ENCODE measurements at regions not wholly inside any gene's neighbourhood (a gene's known extent, or its start where the extent isn't known, plus 50 kb on each side); places are given as distances from the start of the nearest gene placed in this dataset.

- H3K4me1 ChIP-seq (ENCODE audit: control insufficient read depth in 4 of 4, insufficient read depth in 4 of 4, low read length in 3 of 4): no peaks in the 10 kb centered on the region
- H3K9ac ChIP-seq (ENCODE audit: low read depth in 1 of 2, low read length in 2 of 2): no peak overlapping the region
- WGBS: 87% methylated on average over 2 of the region's 2 CpGs
- no peaks in the 10 kb centered on the region for H3K36me3 ChIP-seq (ENCODE audit: control insufficient read depth in 4 of 4, insufficient read depth in 3 of 4, low read depth in 1 of 4, low read length in 3 of 4)
- no peak overlapping the region for H3K27ac ChIP-seq (ENCODE audit: low read depth in 1 of 2, low read length in 2 of 2)
- H3K9me3 ChIP-seq (ENCODE audit: control insufficient read depth in 4 of 4, low read length in 3 of 4): peaks cover 0 to 11% (median 6%) of the 10 kb centered on the region in 4 donors
- H3K4me3 ChIP-seq (ENCODE audit: low read depth in 1 of 3, low read length in 3 of 3): no peak overlapping the region
- DNase-seq (ENCODE audit: low spot score): no peak
- H3K27me3 ChIP-seq (ENCODE audit: control insufficient read depth in 4 of 4, insufficient read depth in 4 of 4, low read length in 3 of 4): no peaks in the 10 kb centered on the region
- TF ChIP-seq RAD21 (IDR thresholded peaks at IDR 0.05): no peak
- TF ChIP-seq TAF1 (conservative IDR thresholded peaks at IDR 0.05): no peak
- TF ChIP-seq RXRA (IDR thresholded peaks at IDR 0.05): no peak
- TF ChIP-seq JUND (IDR thresholded peaks at IDR 0.05): no peak
- no peak for TF ChIP-seq GABPA (IDR thresholded peaks at IDR 0.05 in 1 of 2, conservative IDR thresholded peaks at IDR 0.05 in 1 of 2)
- no peak for TF ChIP-seq NR2F2 (IDR thresholded peaks at IDR 0.05)
- no peak for TF ChIP-seq CTCF (IDR thresholded peaks at IDR 0.05; ENCODE audit: low read depth, low read length, missing input control)
- no peak for TF ChIP-seq REST (IDR thresholded peaks at IDR 0.05)
- TF ChIP-seq SP1 (IDR thresholded peaks at IDR 0.05): no peak
- TF ChIP-seq ZBTB33 (IDR thresholded peaks at IDR 0.05): no peak
- TF ChIP-seq HNF4A (conservative IDR thresholded peaks at IDR 0.05): no peak
- no peak for TF ChIP-seq YY1 (IDR thresholded peaks at IDR 0.05)
- TF ChIP-seq FOXA2 (IDR thresholded peaks at IDR 0.05): no peak
These were observed 117.0 kb upstream of the NFIA start for GRCh38 chr1:60965280-60965854.

- Histone ChIP-seq H3K4me1 (ENCODE audit: control insufficient read depth in 4 of 4, insufficient read depth in 4 of 4, low read length in 3 of 4) (no peaks in the 10 kb centered on the region), H3K36me3 (ENCODE audit: control insufficient read depth in 4 of 4, insufficient read depth in 3 of 4, low read depth in 1 of 4, low read length in 3 of 4) (no peaks in the 10 kb centered on the region), H3K27me3 (ENCODE audit: control insufficient read depth in 4 of 4, insufficient read depth in 4 of 4, low read length in 3 of 4) (no peaks in the 10 kb centered on the region), H3K9me3 (ENCODE audit: control insufficient read depth in 4 of 4, low read length in 3 of 4) (peaks cover 0 to 11% (median 6%) of the 10 kb centered on the region in 4 donors), H3K27ac (ENCODE audit: low read depth in 1 of 2, low read length in 2 of 2) (no peak overlapping the region), H3K9ac (ENCODE audit: low read depth in 1 of 2, low read length in 2 of 2) (no peak overlapping the region), H3K4me3 (ENCODE audit: low read depth in 1 of 3, low read length in 3 of 3) (no peak overlapping the region)
- DNase-seq (ENCODE audit: low spot score): no peak
- WGBS: 86% methylated on average over 7 of the region's 7 CpGs
- TF ChIP-seq YY1 (IDR thresholded peaks at IDR 0.05) (no peak), JUND (IDR thresholded peaks at IDR 0.05) (no peak), RAD21 (IDR thresholded peaks at IDR 0.05) (no peak), HNF4A (conservative IDR thresholded peaks at IDR 0.05) (no peak), TAF1 (conservative IDR thresholded peaks at IDR 0.05) (no peak), FOXA2 (IDR thresholded peaks at IDR 0.05) (no peak), REST (IDR thresholded peaks at IDR 0.05) (no peak), ATF3 (IDR thresholded peaks at IDR 0.05) (no peak), ZBTB33 (IDR thresholded peaks at IDR 0.05) (no peak), HNF4G (IDR thresholded peaks at IDR 0.05) (no peak), MAX (IDR thresholded peaks at IDR 0.05) (no peak)
These were observed 119.0 kb upstream of the NFIA start for GRCh38 chr1:60963167-60963940.
